NCI-H2227 (cell line): ENCODE measurements at regions not wholly inside any gene's neighbourhood (a gene's known extent, or its start where the extent isn't known, plus 50 kb on each side); places are given as distances from the start of the nearest gene placed in this dataset.
"Not testable (repeated sequence)": the region's sequence is repeated elsewhere in the genome, so short reads cannot be mapped to it uniquely, and the experiment has no call there.

Source experiments
- DNase-seq: peaks from one replicate; lab custom pipeline; 2025; ENCODE audit not compliant: unreplicated experiment; lab: John Stamatoyannopoulos, UW

- DNase-seq, result not testable (repeated sequence)
Observed at GRCh38 chr4:27075603-27076002, 215.0 kb downstream of the STIM2 start.

GRCh38 chr4:27078934-27079455 is 218.4 kb downstream of the STIM2 start:
- DNase-seq, result no peak

- no peak for DNase-seq
Observed at GRCh38 chr4:27081675-27082586, 221.3 kb downstream of the STIM2 start.

- DNase-seq, result no peak
Observed at GRCh38 chr4:27082776-27083175, 222.1 kb downstream of the STIM2 start.

- peak; percentile 23 for DNase-seq
Observed at GRCh38 chr4:27084685-27085361, 224.2 kb downstream of the STIM2 start.

- no peak for DNase-seq
Observed at GRCh38 chr4:27085396-27085795, 224.8 kb downstream of the STIM2 start.

- no peak for DNase-seq
Observed at GRCh38 chr4:27087306-27088045, 226.8 kb downstream of the STIM2 start.

GRCh38 chr4:27088491-27088890 is 227.8 kb downstream of the STIM2 start:
- no peak for DNase-seq

GRCh38 chr4:27089186-27089585 is 228.5 kb downstream of the STIM2 start:
- no peak for DNase-seq

GRCh38 chr4:27090406-27090805 is 229.8 kb downstream of the STIM2 start:
- DNase-seq, result no peak

GRCh38 chr4:27094224-27094623 is 233.6 kb downstream of the STIM2 start:
- no peak for DNase-seq

- no peak for DNase-seq
Observed at GRCh38 chr4:27094783-27095182, 234.1 kb downstream of the STIM2 start.

- DNase-seq, result no peak
Observed at GRCh38 chr4:27096142-27096824, 235.6 kb downstream of the STIM2 start.

- no peak for DNase-seq
Observed at GRCh38 chr4:27098034-27098433, 237.4 kb downstream of the STIM2 start.

GRCh38 chr4:27100713-27101112 is 240.1 kb downstream of the STIM2 start:
- DNase-seq, result no peak

- DNase-seq, result no peak
Observed at GRCh38 chr4:27101126-27101525, 240.5 kb downstream of the STIM2 start.

GRCh38 chr4:27101561-27101960 is 240.9 kb downstream of the STIM2 start:
- DNase-seq, result no peak

GRCh38 chr4:27111627-27112026 is 251.0 kb downstream of the STIM2 start:
- no peak for DNase-seq

- DNase-seq, result no peak
Observed at GRCh38 chr4:27112587-27112986, 251.9 kb downstream of the STIM2 start.

- no peak for DNase-seq
Observed at GRCh38 chr4:27115221-27115620, 254.6 kb downstream of the STIM2 start.

GRCh38 chr4:27117453-27117852 is 256.8 kb downstream of the STIM2 start:
- DNase-seq, result no peak
